ENCODE measurements at regions not wholly inside any gene's neighbourhood (a gene's known extent, or its start where the extent isn't known, plus 50 kb on each side); places are given as distances from the start of the nearest gene placed in this dataset.

DNA sequence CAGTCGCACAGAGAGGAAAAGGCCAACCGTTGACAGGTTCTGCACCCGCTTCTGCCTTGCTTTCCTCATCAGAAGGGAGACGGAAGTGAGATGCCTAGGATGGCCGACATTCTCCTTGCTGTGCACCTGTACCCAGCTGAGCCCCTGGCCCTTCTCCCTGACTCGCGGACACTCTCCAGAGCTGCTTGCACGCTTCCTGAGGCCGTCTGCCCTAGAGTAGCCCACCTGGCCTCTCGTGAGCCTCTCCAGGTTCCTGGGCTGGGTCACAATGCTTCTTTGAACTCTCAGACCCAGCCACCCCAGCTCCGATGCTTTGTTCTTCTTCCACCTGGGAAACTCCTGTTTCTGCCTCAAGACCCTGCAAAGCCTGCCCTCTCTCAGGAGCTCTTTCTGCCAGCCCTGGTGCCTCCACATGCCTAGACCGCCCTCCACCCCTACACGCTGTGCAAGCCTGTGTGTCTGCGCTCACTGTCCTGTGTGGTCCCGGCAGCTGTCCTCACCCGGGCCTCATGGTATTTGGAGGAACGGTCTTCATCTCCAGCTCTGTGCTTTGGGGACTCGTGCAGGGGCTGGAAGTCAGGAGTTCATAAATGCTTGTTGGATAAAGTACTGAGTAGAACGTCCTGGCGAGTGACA, 345.4 kb upstream of the SALL3 start:
- DNase-seq (ENCODE audit: low read depth in 2 of 2, low spot score in 1 of 2), result no peak

DNA sequence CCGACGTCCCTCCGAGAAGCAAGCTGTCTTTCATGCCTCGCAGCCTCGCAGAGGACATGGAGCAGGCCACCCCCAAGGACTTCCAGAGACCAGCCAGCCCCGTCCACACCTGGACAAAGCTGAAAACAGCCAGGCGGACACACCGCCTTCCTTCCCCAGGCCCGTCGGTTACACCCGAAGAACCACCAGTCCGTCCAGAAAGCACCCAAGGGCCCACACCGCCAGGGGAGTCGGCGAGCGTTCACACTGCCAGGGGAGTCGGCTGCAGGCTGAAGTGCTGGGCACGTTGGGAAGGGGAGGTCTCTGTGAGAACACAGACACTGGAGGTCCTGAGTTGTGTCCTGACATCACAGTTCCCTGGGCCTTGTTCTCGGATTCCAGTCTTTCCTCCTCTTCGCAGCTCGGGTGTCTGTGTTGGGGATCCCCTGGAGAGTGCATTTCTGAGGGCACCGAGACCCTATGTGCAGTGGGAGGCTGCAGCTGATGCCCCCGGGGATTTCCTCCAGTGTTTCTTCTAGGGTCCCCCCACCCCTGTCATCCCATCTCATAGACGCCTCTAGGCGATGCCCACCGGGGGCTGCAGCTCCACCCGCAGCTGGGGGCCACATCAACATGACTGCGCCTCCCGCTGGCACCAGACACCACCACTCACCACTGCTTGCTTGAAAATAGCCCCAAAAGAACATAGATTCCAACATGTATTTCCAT, 344.4 kb upstream of the SALL3 start:
- DNase-seq (ENCODE audit: low read depth in 2 of 2, low spot score in 1 of 2), result no peak

DNA sequence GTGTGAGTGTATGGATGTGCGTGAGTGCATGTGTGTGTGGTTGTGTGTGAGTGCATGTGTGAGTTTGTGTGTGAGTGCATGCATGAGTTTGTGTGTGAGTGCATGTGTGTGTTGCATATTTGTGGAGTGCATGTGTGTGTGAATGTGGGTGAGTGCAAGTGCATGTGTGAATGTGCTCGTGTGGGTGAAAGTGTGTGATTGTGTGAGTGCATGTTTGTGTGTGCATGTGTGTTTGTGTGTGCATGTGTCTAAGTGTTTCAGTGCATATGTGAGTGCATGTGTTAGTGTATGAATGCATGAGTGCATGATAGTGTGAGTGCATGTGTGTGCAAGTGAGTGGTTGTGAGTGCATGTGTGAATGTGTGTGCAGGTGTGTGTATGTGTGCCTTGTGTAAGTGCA, 343.4 kb upstream of the SALL3 start:
- no peak for DNase-seq (ENCODE audit: low read depth in 2 of 2, low spot score in 1 of 2)

DNA sequence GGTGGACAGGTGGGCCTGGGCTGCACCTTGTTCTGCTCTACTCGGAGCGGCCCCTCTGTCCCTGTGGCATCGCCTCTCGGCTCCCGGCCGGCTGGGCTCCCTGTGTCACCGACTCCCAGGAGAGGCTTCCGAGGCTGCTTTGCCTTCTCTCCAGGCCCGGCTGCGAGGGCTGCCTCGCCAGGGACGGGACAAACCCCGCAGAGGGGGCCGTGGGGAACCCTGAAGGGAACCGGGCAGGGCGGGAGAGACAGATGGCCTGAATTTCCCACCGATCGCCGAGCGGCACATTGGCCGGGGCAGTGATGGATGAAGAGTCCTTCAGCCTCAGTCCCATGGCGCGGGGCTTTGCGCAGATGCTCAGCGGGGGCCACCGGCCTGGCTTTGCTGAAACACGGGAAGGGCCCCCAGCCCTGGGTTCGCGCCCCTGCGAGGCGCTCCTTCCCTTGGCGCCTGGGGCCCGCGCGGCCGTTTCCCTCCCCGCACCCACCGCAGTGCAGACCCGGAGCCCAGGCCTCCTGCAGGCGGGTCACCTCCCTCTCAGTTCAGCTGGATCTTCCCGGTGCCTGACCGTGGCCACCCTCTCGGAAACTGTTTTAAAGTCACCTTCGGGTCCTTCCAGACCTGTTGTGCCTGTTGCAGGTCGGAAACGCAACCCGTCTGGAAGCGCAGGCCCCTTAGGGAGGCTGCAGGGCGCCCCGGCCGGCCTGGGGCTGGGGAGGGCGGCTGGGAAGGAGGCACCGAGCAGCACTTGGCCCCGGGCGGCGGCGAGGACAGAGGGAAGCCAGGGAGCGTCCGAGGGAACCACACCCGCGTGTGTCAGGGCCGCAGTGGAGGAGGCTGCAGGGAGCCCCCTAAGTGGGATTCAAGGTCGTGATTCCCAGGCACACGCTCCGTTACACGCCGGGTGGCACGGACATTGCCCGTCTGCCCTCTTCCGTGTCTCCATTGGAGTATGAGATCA, 341.9 kb upstream of the SALL3 start:
- DNase-seq (ENCODE audit: low read depth in 2 of 2, low spot score in 1 of 2), result no peak

- no peak for DNase-seq (ENCODE audit: low read depth in 2 of 2, low spot score in 1 of 2)
These were observed 340.3 kb upstream of the SALL3 start for GRCh38 chr18:78639006-78639950.

- no peak for DNase-seq (ENCODE audit: low read depth in 2 of 2, low spot score in 1 of 2)
These were observed 339.2 kb upstream of the SALL3 start for GRCh38 chr18:78640246-78640995.

- DNase-seq (ENCODE audit: low read depth in 2 of 2, low spot score in 1 of 2), result no peak
These were observed 337.9 kb upstream of the SALL3 start for GRCh38 chr18:78641689-78642231.

- DNase-seq (ENCODE audit: low read depth in 2 of 2, low spot score in 1 of 2), result no peak
These were observed 337.2 kb upstream of the SALL3 start for GRCh38 chr18:78642296-78642951.

DNA sequence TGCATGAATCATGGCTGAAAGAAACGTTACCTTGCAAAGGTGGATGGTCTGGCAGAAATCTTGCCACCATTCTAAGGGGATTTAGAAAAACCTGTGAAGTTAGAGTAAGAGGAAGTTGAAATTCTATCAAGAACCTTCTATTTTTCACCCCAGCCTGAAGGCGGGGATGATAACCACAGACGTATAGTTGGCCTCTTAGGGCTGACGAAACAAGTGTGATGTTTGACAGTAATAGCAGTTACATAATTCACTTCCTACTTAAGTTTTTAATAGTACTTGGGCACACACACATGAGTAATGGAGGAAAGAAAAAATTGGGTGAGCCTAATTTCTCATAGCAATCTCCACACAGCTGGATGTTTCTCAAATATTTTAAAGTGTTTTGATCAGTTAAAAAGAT, 336.6 kb upstream of the SALL3 start:
- no peak for DNase-seq (ENCODE audit: low read depth in 2 of 2, low spot score in 1 of 2)

DNA sequence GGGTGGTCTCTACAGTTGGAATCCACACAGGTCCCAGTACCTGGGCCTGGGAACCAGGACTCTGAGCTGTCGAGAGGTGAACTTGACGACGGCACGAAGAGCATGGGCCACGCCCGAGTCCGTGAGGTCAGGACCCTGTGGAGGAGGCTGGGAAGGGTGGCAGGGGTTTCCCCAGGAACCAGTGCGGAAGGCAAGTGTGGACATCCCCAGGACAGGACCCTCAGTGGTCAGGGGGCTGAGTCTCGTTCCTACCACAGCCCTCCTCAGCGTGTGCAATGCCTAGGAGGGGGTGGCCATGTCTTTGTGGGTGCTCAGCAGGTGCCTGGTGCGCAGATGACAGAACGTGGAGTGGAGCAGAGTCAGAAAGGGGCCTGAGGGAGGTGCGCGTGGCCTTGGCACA, 335.6 kb upstream of the SALL3 start:
- no peak for DNase-seq (ENCODE audit: low read depth in 2 of 2, low spot score in 1 of 2)

DNA sequence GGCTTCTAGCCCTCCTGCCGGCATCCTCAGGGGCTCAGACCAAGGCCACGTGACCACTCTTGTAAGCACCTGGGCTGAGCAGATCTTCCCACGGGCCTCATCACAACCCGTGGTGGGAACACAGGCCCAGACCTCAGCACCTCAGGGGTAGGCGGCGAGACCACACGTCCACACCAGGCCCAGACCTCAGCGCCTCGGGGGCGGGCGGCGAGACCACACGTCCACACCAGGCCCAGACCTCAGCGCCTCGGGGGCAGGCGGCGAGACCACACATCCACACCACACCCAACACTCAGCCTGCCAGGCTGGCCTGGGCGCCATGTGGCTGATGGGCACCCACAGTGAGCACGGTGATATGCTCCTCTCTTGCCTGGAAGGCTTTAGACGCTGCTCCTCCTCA, 334.4 kb upstream of the SALL3 start:
- DNase-seq (ENCODE audit: low read depth in 2 of 2, low spot score in 1 of 2), result no peak

DNA sequence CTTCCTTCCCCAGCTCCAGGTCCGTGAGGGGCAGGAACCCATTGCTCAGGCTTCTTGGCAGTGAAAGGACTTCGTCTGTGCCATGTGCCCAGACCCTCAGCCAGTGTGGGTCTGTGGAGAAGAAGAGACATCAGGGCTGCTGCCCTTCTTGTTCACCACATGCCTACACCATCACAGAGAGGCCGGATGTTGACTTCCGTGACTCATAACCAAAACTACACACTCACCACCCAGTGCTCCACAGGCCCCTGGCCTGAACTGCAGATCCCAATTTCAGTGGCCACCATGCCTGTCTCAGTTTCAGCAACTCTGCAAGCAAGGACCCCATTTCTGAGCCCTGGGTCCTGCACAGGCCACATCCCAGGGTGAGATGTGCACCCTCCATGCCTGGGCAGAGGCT, 332.6 kb upstream of the SALL3 start:
- no peak for DNase-seq (ENCODE audit: low read depth in 2 of 2, low spot score in 1 of 2)

DNA sequence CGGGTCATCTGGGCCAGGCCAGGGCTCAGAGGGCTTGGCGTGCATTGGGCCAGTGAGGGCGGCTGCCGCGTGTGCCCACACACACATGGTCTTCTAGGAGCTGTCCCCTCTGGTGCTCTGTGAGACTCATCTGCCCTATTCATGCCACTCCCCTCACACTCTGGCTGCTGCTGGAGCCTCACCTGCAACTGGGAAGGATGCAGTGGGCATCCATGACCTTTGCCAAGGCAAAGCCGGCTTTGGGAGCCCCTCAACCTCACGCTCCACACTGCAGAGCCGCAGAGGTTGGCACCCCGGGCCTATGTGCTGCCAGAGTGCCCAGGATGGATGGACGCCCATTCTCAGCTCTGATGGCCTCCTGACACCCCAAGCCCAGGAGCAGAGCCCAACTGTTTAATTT, 330.2 kb upstream of the SALL3 start:
- DNase-seq (ENCODE audit: low read depth in 2 of 2, low spot score in 1 of 2), result no peak

GRCh38 chr18:78650926-78651325, 328.7 kb upstream of the SALL3 start:
- DNase-seq (ENCODE audit: low read depth in 2 of 2, low spot score in 1 of 2), result no peak

DNA sequence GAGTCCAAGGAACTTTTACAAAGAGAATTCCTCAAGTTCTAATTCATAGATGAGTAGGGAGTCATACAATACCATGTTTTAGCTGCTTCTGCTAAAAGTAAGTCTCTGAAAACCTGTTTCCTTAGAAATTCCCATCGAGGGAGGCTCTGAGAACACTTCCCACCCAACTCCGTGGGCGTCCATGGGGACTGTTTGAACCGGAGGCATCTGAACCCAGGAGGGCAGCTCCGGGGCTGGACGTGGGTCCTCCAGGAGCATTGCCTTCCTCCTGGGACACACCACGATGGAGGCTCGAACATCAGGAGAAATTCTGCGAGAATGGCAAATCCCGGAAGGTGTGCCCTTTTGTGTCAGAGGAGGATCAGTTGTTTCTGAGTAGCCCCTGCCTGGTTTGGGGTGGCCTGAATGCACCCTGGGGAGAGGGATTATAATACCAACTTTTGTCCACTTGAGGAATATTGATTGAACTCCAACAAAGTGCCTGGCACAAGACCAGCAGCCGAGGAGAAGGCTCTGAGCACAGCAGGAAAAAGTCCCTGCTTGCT, 327.5 kb upstream of the SALL3 start:
- DNase-seq (ENCODE audit: low read depth in 2 of 2, low spot score in 1 of 2), result no peak

GRCh38 chr18:78655921-78656320, 323.7 kb upstream of the SALL3 start:
- no peak for DNase-seq (ENCODE audit: low read depth in 2 of 2, low spot score in 1 of 2)

DNA sequence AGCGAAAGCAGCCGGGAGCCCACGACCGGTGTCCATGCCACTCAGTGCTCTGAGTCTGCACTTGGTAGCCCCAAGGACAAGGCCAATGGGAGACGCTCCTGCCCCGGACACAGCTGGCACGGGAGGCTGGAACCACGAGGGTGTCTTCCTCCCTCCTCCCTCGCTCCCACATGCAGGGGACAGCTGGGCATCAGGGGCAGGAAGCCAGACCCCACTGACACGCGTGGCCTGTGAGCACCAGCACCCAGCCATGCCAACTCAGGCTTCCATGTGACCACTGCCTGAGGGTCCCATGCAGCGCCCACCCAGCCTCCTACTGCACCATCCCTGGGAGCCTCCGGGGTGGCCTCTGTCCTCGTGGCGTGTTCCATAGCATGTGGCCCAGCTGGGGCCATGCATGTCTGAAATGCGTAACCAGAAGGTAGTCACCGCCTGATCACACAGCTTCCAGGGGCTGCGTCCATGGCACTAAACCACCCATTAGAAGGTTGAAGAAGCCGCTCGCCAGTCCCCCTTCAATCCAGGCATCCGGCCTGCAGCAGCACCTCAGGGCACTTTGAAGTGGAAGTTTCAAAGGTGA, 323.2 kb upstream of the SALL3 start:
- DNase-seq (ENCODE audit: low read depth in 2 of 2, low spot score in 1 of 2), result no peak

DNA sequence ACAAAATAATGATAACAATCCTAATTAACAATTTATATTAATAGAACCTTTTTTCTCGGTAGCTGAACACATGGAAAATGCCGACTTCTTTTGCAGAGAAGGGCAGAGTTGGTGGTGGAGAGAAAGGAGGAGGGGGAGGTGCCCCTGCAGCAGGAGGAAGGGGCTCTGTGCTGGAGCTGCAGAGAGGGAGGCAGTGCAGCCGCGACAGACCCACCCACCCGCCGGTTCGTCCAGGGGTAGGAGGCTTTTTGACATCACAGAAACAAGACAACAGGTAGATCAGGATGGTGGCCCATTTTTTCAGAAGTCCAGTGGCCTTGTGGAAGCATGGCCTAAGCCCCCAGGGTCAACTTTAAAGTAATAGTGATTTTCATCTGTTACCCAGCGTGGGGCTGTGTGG, 321.1 kb upstream of the SALL3 start:
- DNase-seq (ENCODE audit: low read depth in 2 of 2, low spot score in 1 of 2), result no peak

DNA sequence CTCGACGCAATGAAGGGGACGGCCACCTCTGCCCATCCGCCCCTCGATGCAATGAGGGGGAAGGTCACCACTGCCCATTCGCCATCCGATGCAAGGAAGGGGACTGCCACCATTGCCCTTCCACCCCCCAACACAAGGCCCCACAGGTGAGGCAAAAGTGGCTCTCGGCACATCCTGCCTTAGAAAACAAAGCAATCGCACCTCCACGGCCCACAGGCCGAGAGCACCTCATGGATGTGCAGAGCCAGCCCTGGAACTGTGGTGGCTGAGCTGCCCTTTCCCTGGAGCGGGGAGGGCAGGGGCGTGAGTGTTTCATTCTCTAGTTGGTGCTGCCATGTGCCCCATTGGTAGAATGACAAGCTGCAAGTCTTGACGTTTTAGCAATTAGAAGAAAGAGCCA, 320.6 kb upstream of the SALL3 start:
- no peak for DNase-seq (ENCODE audit: low read depth in 2 of 2, low spot score in 1 of 2)

Data from stimulated activated CD8-positive, alpha-beta memory T cell treated with anti-CD3 and anti-CD28 coated beads, Interleukin-4, amount 100 ng/mL, for 1 hour (primary cell).